ENCODE measurements at regions not wholly inside any gene's neighbourhood (a gene's known extent, or its start where the extent isn't known, plus 50 kb on each side); places are given as distances from the start of the nearest gene placed in this dataset.
"Not testable (repeated sequence)": the region's sequence is repeated elsewhere in the genome, so short reads cannot be mapped to it uniquely, and the experiment has no call there.

DNA sequence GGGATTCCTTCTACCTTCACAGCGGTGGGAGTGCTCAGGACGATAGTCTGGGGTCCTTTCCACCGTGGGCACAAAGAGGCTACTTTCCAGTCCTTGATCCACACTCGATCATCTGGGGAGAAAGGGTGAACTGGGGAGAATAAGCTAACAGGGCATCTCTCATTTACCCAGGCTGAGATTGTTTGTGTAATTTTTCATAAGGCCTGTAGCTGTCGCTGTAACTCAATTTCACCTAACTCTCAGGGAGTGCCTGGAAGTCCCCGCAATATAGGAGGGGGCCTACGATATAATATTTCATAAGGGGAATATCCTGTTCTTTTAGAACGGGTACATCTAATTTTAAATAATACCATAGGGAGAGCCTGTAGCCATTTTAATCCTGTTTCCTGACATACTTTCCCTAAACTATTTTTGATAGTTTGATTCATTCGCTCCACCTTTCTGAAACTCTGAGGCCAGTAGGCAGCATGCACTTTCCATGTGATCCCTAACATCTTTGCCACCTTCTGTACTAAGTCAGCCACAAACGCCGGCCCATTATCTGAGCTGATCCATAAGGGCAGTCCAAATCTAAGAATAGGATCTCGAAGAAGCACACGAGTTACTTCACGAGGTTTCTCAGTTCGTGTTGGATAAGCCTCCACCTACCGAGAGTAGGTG, 127.2 kb upstream of the CCZ1B start:
- TF ChIP-seq POLR2A (IDR thresholded peaks at IDR 0.05; ENCODE audit: low read length); GATA1 (IDR thresholded peaks at IDR 0.05; ENCODE audit: low read depth, low read length): not testable (repeated sequence)
